Mucosa of descending colon (tissue), 3 donors: ENCODE measurements at regions not wholly inside any gene's neighbourhood (a gene's known extent, or its start where the extent isn't known, plus 50 kb on each side); places are given as distances from the start of the nearest gene placed in this dataset.

ENCODE experiments used
- ATAC-seq: fragments of 200-7000 bp; cut with Tn5 transposase; one replicate; pipeline ENCODE4 v1.9.1; 2020; ENCODE audit warnings: mild to moderate bottlenecking, moderate library complexity
- DNase-seq, 3 donors: peaks; one replicate each; pipeline ENCODE4 v3.0.0-alpha.2; 2020
- H3K36me3 ChIP-seq: fragments of 200-600 bp; one replicate; pipeline ENCODE4 v1.8.0; 2021; ENCODE audit warnings: low read depth, mild to moderate bottlenecking
- H3K4me1 ChIP-seq: fragments of 200-600 bp; one replicate; pipeline ENCODE4 v1.8.0; 2021; ENCODE audit warnings: low read depth, mild to moderate bottlenecking
- H3K4me3 ChIP-seq: fragments of 200-600 bp; one replicate; pipeline ENCODE4 v1.8.0; 2021; ENCODE audit warnings: mild to moderate bottlenecking
- H3K9me3 ChIP-seq: fragments of 200-600 bp; one replicate; pipeline ENCODE4 v1.8.0; 2021; ENCODE audit warnings: mild to moderate bottlenecking
- intact Hi-C, 2 donors: fragments of 100-400 bp; cut with DNase I in 1 of 2; cut with micrococcal nuclease in 1 of 2; formaldehyde crosslinking; loops; one replicate each; pipeline versions ENCODE4 v1.11.0 to v1.11.1; 2022; cut with DNase I, micrococcal nuclease
- TF ChIP-seq, protein P1 (sequence below): fragments of 200-600 bp; IDR thresholded peaks from one replicate; pipeline ENCODE4 v1.8.0; 2022; ENCODE audit warnings: antibody characterized with exemption, mild to moderate bottlenecking
- donor health status: DM: no; HTN: no; CAD: no; lungs with moderate emphysema.
- donor health status: DM: no; HTN: no; CAD: no.
- donor health status: DM: no; HTN: yes; CAD: no.

DNA sequence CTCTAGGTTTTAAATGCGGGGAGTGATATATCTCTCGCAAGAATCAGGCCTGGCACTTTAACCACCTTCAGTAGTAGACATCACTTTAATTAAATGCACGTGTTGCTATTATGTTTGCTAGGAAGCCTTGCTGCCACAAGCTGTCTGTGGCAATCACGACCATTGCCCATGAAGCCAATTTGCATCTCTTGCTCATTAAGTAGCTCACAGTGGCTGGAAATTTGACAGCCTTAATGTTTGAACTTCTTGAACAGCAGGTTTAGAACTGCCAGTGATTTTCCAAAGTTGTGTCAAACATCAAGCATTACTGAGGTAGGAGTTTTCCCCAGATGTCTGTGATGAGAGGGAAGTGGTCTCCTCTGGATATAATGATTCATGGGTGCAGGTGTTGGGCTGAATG, 642.3 kb upstream of the CPEB2 start:
- intact Hi-C loops: no loop called here
- DNase-seq (no peak), ATAC-seq (no peak)
- Histone ChIP-seq H3K4me3 (no peak overlapping the region), H3K36me3 (no peaks in the 10 kb centered on the region), H3K9me3 (no peaks in the 10 kb centered on the region), H3K4me1 (no peaks in the 10 kb centered on the region)
- TF ChIP-seq, protein P1, sequence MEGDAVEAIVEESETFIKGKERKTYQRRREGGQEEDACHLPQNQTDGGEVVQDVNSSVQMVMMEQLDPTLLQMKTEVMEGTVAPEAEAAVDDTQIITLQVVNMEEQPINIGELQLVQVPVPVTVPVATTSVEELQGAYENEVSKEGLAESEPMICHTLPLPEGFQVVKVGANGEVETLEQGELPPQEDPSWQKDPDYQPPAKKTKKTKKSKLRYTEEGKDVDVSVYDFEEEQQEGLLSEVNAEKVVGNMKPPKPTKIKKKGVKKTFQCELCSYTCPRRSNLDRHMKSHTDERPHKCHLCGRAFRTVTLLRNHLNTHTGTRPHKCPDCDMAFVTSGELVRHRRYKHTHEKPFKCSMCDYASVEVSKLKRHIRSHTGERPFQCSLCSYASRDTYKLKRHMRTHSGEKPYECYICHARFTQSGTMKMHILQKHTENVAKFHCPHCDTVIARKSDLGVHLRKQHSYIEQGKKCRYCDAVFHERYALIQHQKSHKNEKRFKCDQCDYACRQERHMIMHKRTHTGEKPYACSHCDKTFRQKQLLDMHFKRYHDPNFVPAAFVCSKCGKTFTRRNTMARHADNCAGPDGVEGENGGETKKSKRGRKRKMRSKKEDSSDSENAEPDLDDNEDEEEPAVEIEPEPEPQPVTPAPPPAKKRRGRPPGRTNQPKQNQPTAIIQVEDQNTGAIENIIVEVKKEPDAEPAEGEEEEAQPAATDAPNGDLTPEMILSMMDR: no peak

DNA sequence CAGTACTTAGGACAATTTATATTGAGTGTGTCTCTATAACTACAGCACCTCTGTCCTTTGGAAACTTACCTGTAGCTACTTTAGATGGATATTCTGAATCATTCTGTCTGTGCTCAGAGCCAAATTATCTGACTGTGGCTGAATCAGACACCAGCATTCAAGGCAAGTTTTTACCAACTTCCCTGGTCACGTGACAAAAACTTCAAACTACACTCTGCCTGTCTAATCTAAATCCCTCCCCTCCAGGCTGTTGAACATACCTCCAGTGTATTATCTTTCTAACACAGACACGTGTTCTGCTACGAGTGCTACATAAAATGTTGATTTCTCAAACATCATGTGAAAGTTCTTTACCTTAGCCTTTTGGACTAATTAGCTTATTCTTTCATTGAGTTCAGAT, 641.2 kb upstream of the CPEB2 start:
- Histone ChIP-seq H3K36me3 (no peaks in the 10 kb centered on the region), H3K4me3 (no peak overlapping the region), H3K9me3 (no peaks in the 10 kb centered on the region), H3K4me1 (no peaks in the 10 kb centered on the region)
- DNase-seq (no peak), ATAC-seq (no peak)
- TF ChIP-seq, protein P1: no peak
- intact Hi-C loops: no loop called here

DNA sequence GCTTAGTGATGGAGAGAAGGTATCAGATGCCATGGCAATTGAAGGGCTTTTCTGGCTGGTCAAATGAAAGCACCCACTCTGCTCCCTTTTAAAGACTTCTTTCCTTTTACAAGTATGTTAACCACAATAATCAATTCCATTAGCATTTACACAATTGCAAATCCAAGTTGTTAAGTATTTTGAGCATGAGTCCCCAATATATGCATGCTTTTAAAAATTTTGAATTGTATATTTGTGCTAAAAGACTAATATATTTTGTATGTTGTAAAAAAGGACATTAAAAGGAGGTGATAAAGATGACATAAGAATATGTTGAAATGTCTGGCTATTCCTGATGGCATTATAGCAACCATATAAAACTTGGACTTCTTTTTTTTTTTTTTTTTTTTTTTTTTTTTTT, 639.9 kb upstream of the CPEB2 start:
- Histone ChIP-seq H3K36me3 (no peaks in the 10 kb centered on the region), H3K4me1 (no peaks in the 10 kb centered on the region), H3K4me3 (no peak overlapping the region), H3K9me3 (no peaks in the 10 kb centered on the region)
- intact Hi-C loops: no loop called here
- TF ChIP-seq, protein P1: no peak
- ATAC-seq (no peak), DNase-seq (no peak)

DNA sequence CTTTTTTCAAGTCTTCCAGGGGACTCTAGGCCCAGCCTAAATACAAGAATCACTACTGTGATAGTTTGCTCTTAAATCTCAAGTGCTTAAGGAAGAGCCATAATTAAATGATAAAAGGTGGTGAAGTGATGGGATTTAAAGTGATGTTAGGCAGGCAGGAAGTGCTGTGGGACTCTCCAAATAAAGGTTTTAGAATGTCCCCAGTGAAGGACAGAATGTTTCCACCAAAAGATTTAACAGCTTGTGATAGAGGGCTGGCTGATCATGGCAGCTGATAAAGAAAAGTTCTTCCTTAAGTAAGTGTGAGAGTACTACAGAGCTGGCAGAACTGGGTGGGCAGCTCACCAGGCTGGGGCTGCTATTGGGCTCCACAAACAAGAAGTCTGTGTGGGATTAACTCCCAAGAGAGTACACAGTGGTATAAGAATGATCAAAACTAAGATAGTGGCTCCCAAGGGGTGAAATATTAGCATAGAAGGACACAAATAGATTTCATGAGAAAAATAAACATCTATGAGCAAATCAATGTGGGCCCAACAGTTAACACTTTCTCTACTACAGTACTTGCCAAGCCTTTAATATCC, 637.2 kb upstream of the CPEB2 start:
- DNase-seq (no peak), ATAC-seq (no peak)
- TF ChIP-seq, protein P1: no peak
- Histone ChIP-seq H3K36me3 (no peaks in the 10 kb centered on the region), H3K9me3 (no peaks in the 10 kb centered on the region), H3K4me1 (no peaks in the 10 kb centered on the region), H3K4me3 (no peak overlapping the region)
- intact Hi-C loops: no loop called here

DNA sequence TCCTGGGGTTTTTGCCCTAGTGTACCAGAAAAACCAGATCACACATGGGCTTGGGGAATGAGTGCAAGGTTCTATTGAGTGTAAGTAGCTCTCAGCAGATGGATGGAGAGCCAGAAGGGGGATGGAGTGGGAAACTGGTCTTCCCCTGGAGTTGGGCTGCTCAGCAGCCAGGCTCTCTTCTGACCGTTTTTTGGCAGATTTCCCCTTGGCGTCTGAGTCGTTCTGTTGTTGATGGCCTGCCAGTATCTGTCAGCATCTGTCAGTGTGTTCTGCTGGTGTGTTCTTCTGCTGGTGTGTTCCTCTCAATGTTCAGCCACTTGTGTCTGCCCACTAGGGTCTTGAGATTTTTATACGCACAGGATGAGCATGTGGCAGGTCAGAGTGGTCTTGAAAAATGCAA, 633.9 kb upstream of the CPEB2 start:
- TF ChIP-seq, protein P1: no peak
- peaks cover 11% of the 10 kb centered on the region for H3K4me1 ChIP-seq
- ATAC-seq (no peak), DNase-seq (no peak)
- no peak overlapping the region for H3K4me3 ChIP-seq
- intact Hi-C loops: no loop called here
- H3K36me3 ChIP-seq: no peaks in the 10 kb centered on the region
- no peaks in the 10 kb centered on the region for H3K9me3 ChIP-seq

DNA sequence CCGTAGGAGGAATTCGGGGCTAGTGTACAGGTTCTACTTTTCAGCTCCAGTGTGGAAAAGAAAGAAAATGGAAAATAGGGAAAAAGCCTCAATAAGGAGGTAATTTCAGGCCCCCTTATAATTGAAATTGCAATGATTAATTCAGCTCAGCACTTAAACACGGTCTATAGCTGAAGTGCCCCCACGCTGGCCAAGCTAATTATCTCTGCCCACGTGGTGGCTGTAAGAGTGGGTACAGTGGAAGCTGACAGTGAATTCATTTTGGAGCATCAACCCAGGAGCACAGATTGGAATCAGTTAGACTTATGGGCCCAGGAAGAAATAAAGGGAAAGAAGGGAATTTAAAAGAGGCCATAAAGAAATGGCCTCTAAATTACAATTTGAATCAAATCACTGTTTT, 631.1 kb upstream of the CPEB2 start:
- DNase-seq (no peak), ATAC-seq (no peak)
- no peak overlapping the region for H3K4me3 ChIP-seq
- TF ChIP-seq, protein P1: no peak
- peaks cover 11% of the 10 kb centered on the region for H3K4me1 ChIP-seq
- no peaks in the 10 kb centered on the region for H3K36me3 ChIP-seq
- no peaks in the 10 kb centered on the region for H3K9me3 ChIP-seq
- intact Hi-C loops: no loop called here
